ENCODE measurements at regions not wholly inside any gene's neighbourhood (a gene's known extent, or its start where the extent isn't known, plus 50 kb on each side); places are given as distances from the start of the nearest gene placed in this dataset.

- no peak overlapping the region for H3K27ac Mint-ChIP-seq
- no peak for TF ChIP-seq CTCF (IDR thresholded peaks at IDR 0.05; ENCODE audit: unreplicated experiment)
- H3K4me3 Mint-ChIP-seq (ENCODE audit: low read depth), result no peak overlapping the region
- H3K4me1 Mint-ChIP-seq (ENCODE audit: low read depth), result peaks cover 3% of the 10 kb centered on the region
- DNase-seq (ENCODE audit: low spot score, unreplicated experiment), result no peak
- H3K9me3 Mint-ChIP-seq (ENCODE audit: low read depth), result no peaks in the 10 kb centered on the region
- H3K36me3 Mint-ChIP-seq (ENCODE audit: insufficient read depth), result no peaks in the 10 kb centered on the region
- no peaks in the 10 kb centered on the region for H3K27me3 Mint-ChIP-seq
These were observed 379.0 kb downstream of the NOVA1 start for GRCh38 chr14:26218861-26219260.

GRCh38 chr14:26217778-26218177, 380.1 kb downstream of the NOVA1 start:
- TF ChIP-seq CTCF (IDR thresholded peaks at IDR 0.05; ENCODE audit: unreplicated experiment), result no peak

GRCh38 chr14:26216786-26217185, 381.0 kb downstream of the NOVA1 start:
- Mint-ChIP-seq H3K27ac (no peak overlapping the region), H3K9me3 (ENCODE audit: low read depth) (no peaks in the 10 kb centered on the region), H3K36me3 (ENCODE audit: insufficient read depth) (no peaks in the 10 kb centered on the region), H3K27me3 (peaks cover 3% of the 10 kb centered on the region), H3K4me1 (ENCODE audit: low read depth) (peaks cover 4% of the 10 kb centered on the region), H3K4me3 (ENCODE audit: low read depth) (no peak overlapping the region)
- DNase-seq (ENCODE audit: low spot score, unreplicated experiment), result no peak
- no peak for TF ChIP-seq CTCF (IDR thresholded peaks at IDR 0.05; ENCODE audit: unreplicated experiment)

More at GRCh38 chr14:26217778-26218177, 380.1 kb downstream of the NOVA1 start:
- Mint-ChIP-seq H3K27ac (no peak overlapping the region), H3K9me3 (ENCODE audit: low read depth) (no peaks in the 10 kb centered on the region), H3K27me3 (peaks cover 3% of the 10 kb centered on the region), H3K36me3 (ENCODE audit: insufficient read depth) (no peaks in the 10 kb centered on the region), H3K4me3 (ENCODE audit: low read depth) (no peak overlapping the region), H3K4me1 (ENCODE audit: low read depth) (peaks cover 4% of the 10 kb centered on the region)
- DNase-seq (ENCODE audit: low spot score, unreplicated experiment), result no peak

GRCh38 chr14:26213846-26214575, 383.8 kb downstream of the NOVA1 start:
- Mint-ChIP-seq H3K9me3 (ENCODE audit: low read depth) (no peaks in the 10 kb centered on the region), H3K27ac (no peak overlapping the region), H3K4me1 (ENCODE audit: low read depth) (peaks cover 4% of the 10 kb centered on the region), H3K27me3 (peaks cover 3% of the 10 kb centered on the region), H3K36me3 (ENCODE audit: insufficient read depth) (no peaks in the 10 kb centered on the region), H3K4me3 (ENCODE audit: low read depth) (no peak overlapping the region)
- no peak for TF ChIP-seq CTCF (IDR thresholded peaks at IDR 0.05; ENCODE audit: unreplicated experiment)
- no peak for DNase-seq (ENCODE audit: low spot score, unreplicated experiment)

GRCh38 chr14:26209699-26210098, 388.1 kb downstream of the NOVA1 start:
- Mint-ChIP-seq H3K4me3 (ENCODE audit: low read depth) (no peak overlapping the region), H3K27ac (no peak overlapping the region), H3K4me1 (ENCODE audit: low read depth) (peaks cover 2% of the 10 kb centered on the region), H3K9me3 (ENCODE audit: low read depth) (no peaks in the 10 kb centered on the region), H3K27me3 (peaks cover 33% of the 10 kb centered on the region), H3K36me3 (ENCODE audit: insufficient read depth) (no peaks in the 10 kb centered on the region)
- no peak for DNase-seq (ENCODE audit: low spot score, unreplicated experiment)
- no peak for TF ChIP-seq CTCF (IDR thresholded peaks at IDR 0.05; ENCODE audit: unreplicated experiment)

Data from progenitor cell of endocrine pancreas (in vitro differentiated cells).